ENCODE measurements at regions not wholly inside any gene's neighbourhood (a gene's known extent, or its start where the extent isn't known, plus 50 kb on each side); places are given as distances from the start of the nearest gene placed in this dataset.
"Not testable (repeated sequence)": the region's sequence is repeated elsewhere in the genome, so short reads cannot be mapped to it uniquely, and the experiment has no call there.

DNA sequence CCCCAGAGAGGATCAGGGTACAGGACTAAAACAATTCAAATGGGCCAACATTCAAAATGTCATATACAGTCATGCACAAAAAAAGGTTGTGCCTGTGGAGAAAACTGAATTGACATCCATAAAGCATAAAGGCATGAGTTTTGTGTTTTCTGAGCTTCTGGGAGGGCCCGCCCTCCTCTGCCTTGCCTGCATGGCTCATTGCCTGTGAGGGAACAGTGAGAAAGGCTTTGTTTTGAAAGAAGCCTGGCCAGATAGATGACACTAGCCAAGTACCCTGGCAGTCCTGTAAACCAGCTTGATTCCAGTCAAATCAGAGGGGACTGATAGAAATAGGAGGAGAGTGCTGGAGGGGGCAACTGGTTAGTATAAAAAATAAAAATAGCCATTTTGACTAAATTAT, 194.3 kb downstream of the KIT start:
- no peak for DNase-seq (ENCODE audit: low read depth)

GRCh38 chr4:54844911-54845310, 187.2 kb downstream of the KIT start:
- no peak for DNase-seq (ENCODE audit: low read depth)

- DNase-seq (ENCODE audit: low read depth): no peak
Measured at GRCh38 chr4:54843946-54844345, 186.2 kb downstream of the KIT start.

DNA sequence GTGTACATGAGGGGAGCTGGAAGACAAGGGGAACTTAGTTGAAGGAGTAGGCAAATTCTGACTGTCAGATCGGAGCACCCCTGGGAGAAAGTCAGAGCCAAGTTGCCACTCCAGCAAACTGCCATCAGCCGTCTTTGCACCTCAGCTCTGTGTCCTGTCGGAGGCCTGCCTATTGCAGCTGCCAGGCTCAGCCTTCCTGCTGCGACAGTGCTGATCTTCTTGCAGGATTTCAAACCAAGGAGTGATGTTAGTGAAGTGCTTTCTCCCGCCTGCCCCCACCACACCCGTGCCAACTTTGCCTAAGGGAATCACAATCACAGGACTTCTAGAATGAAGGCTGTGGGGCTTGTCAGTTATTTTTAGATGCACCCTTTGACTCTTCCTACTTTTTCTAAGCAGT, 185.3 kb downstream of the KIT start:
- no peak for DNase-seq (ENCODE audit: low read depth)

- DNase-seq (ENCODE audit: low read depth): no peak
Measured at GRCh38 chr4:54842656-54843055, 184.9 kb downstream of the KIT start.

GRCh38 chr4:54842226-54842625, 184.5 kb downstream of the KIT start:
- no peak for DNase-seq (ENCODE audit: low read depth)

DNA sequence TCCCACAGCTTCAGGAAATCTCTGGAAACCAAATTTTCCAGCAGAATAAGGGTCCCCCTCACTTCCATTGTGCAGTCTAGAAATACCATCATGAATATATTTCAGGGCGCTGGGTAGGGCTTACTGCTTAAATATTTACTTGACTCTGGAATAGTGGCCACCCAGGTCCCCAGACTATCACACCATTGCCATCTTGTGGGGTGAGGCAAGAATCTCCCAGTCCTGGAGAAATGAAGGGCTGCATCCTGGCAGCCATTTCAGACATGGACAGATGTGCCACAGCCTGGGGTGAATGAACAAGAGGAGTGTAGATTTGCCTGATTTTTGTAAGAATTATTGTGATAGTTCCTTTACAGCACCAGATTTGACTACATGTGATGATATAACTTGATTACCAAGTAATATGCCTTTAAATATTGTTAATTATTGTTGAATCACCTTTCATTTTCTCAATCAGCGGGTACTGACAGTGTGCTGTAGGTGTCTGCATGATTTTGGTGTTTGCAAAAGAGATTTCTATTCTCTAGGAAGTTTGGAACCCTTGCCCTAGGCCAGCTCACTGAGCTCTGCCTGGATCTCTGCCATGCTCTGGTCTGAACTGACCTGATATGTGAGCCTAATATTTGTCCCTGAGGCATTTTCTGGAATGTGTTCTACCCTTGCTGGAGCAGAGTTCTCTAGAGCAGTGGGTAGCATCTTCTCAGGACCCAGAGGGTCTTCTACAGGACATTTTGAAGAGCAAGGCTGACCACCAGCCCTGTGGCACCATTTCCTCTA, 183.4 kb downstream of the KIT start:
- DNase-seq (ENCODE audit: low read depth): no peak

DNA sequence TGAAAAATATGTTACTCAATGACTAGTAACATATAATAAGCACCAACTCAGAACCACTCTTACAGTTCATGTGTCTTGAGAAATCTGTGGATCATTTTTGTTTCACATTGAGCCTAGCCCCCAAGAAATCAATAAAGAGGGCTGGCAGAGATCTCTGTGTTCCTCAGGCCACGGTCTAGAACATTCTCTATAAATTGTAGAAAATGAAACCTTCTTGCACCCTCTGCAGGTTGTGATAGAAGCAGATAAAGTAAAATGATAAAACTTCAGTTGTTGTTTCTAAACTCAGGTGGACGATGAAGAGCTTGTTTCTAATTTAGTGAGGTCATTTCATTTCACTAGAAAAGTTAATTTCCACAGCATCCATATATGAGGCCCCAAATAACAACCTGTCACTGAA, 182.7 kb downstream of the KIT start:
- DNase-seq (ENCODE audit: low read depth): no peak

DNA sequence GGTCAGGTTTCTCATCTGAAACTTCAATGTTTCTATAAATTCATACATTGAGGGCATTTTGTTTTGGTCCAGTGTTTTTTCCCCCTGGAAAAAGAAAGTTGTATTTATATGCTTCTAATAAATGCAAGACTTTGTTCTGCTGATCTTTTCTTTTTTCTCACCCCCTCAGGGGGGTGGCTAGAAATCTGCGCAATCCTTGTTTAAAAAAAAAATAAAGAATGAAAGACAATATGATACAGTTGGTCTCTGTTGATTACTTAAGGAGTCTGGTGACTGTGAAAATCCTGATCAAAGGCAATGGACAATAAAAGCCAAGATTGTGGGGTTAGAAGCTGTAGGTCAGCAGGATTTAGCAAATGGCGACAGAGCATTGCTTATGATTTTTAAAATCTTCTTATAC, 180.5 kb downstream of the KIT start:
- no peak for DNase-seq (ENCODE audit: low read depth)

DNA sequence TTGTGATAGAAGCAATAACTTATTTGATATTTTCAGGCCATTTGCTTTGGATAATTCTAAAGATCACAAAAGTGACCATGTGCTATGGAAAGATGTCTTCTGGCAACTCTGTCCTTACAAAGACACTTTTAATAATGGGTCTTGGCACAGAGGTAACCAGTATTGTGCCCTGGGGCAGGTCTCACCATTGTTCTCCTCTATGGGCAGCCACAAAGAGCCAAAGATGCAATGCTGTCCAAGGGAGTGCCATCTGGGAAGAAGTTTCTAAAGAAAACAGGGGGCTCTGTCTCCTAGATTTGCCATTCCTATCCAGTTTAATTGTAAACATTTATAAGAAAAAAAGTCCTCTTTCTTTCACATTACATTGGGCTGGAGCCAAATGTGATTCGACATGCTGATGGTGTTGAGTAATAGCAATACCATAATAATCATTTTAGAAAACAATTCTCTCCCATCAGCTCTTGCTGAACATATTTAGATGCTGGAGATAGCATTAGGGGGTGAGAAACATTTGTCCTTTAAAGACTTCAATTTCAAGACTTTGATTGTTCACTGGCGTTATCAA, 179.9 kb downstream of the KIT start:
- no peak for DNase-seq (ENCODE audit: low read depth)

DNA sequence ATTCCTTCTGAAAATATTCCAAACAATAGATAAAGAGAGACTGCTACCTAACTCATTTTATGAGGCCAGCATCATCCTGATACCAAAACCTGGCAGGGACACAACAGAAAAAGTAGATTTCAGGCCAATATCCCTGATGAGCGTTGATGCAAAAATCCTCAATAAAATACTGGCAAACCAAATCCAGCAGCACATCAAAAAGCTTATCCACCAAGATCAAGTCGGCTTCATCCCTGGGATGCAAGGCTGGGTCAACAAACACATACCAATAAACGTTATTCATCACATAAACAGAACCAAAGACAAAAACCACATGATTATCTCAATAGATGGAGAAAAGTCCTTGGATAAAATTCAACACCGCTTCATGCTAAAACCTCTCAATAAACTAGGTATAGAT, 170.6 kb downstream of the KIT start:
- DNase-seq (ENCODE audit: low read depth): not testable (repeated sequence)

DNA sequence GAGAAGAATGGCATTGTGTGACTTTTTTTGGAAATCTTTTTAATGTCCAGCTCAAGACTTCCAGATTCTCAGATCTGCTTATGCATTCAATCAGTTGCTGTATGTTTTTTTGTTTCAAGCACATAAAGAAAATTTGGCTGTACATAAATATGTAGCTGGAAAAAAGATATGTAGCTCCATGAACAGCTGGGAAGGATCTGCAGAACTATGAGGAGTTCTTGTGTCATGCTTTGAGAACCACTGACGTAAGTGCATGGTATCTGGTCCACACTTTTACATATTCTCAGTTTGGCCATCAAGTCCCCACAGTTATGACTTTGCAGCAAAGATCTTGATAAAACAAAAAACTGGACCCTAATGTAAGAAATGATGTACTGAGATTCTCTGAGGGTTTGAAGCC, 165.9 kb downstream of the KIT start:
- DNase-seq (ENCODE audit: low read depth): no peak

GRCh38 chr4:54819034-54819433, 161.3 kb downstream of the KIT start:
- DNase-seq (ENCODE audit: low read depth): no peak

GRCh38 chr4:54818481-54818880, 160.7 kb downstream of the KIT start:
- DNase-seq (ENCODE audit: low read depth): no peak

- no peak for DNase-seq (ENCODE audit: low read depth)
Measured at GRCh38 chr4:54813674-54814073, 155.9 kb downstream of the KIT start.

DNA sequence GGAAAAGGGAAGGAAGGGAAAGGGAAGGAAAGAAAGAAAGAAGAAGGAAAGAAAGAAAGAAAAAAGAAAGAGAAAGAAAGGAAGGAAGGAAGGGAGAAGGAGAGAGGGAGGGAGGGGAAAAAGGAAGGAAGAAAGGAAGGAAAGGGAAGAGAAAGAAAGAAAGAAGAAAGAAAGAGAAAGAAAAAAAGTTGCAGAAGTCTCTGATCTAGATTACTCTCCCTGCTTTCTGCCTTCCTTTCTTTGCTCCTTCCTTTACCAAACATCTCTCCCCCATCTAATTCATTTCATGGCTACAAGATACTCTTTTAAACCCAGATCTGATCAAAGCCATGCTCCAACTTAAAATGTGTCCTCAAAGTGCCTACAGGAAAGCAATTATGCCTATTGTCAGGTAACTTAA, 148.6 kb downstream of the KIT start:
- no peak for DNase-seq (ENCODE audit: low read depth)

GRCh38 chr4:54802336-54802735, 144.6 kb downstream of the KIT start:
- no peak for DNase-seq (ENCODE audit: low read depth)

DNA sequence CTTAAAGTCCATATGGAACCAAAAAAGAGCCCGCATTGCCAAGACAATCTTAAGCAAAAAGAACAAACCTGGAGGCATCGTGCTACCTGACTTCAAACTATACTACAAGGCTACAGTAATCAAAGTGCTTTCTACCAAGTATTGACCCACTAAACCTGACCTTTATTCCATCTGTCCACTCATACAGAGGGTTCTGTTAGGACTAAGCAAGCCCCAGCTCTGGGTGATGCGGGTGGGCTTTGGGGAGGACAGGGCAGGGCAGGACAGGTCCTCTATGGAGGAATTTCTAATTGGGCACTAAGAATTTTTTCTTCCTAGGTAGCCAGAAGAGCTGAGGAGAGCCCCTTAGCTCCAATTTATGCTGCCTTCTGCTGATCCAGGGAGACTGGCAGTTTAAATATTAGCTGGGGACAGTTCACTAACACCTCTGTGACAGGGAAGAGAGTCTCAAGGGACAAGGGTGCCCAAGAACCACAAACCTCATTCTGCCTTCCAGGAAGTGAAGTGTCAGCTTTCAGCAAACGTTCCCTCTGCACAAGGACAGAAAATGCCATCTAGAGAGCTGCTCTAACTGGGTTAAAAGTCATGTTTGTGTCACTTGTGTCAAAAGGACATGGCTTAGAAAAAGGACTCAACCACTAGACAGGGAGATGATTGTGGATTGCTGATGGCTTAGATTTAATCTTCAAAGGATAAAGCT, 143.2 kb downstream of the KIT start:
- DNase-seq (ENCODE audit: low read depth): no peak

GRCh38 chr4:54794579-54794978, 136.8 kb downstream of the KIT start:
- DNase-seq (ENCODE audit: low read depth): no peak

GRCh38 chr4:54793856-54794422, 136.2 kb downstream of the KIT start:
- no peak for DNase-seq (ENCODE audit: low read depth)

Data from T follicular helper cell (primary cell).